WTC11 (cell line): ENCODE measurements at regions not wholly inside any gene's neighbourhood (a gene's known extent, or its start where the extent isn't known, plus 50 kb on each side); places are given as distances from the start of the nearest gene placed in this dataset.

Source experiments
- ATAC-seq: fragments of 200-7000 bp; cut with Tn5 transposase; 2 replicates; pipeline ENCODE4 v1.10.0; 2021; ENCODE audit warnings: mild to moderate bottlenecking, moderate library complexity
- CTCF ChIA-PET: fragments of 300-600 bp; sonication (Branson Sonifier 250); formaldehyde crosslinking; loops from one replicate; lab custom pipeline; 2021; ENCODE audit warnings: antibody characterized with exemption; lab: Charles Lee
- POLR2A ChIA-PET: fragments of 350-600 bp; sonication (Branson Sonifier 250); formaldehyde crosslinking; loops from one replicate; lab custom pipeline; 2021; ENCODE audit warnings: antibody characterized with exemption; lab: Charles Lee
- DNase-seq: peaks from one replicate; pipeline ENCODE4 v3.0.0; 2021; ENCODE audit warnings: low spot score
- H3K27ac Mint-ChIP-seq: 2 replicates; pipeline ENCODE4 v1.8.0; 2021; ENCODE audit warnings: mixed read lengths
- H3K27me3 Mint-ChIP-seq: 2 replicates; pipeline ENCODE4 v1.8.0; 2021; ENCODE audit warnings: low read depth, mild to moderate bottlenecking, moderate library complexity, mixed read lengths
- H3K36me3 Mint-ChIP-seq: 2 replicates; pipeline ENCODE4 v1.8.0; 2021; ENCODE audit warnings: mixed read lengths
- H3K4me1 Mint-ChIP-seq: 2 replicates; pipeline ENCODE4 v1.8.0; 2022; ENCODE audit warnings: mixed read lengths
- H3K4me3 Mint-ChIP-seq: 2 replicates; pipeline ENCODE4 v1.8.0; 2021; ENCODE audit warnings: mild to moderate bottlenecking, moderate library complexity, mixed read lengths
- H3K9me3 Mint-ChIP-seq: 2 replicates; pipeline ENCODE4 v1.8.0; 2021; ENCODE audit warnings: mixed read lengths
- AFF4 ChIP-seq: sonication (generic); formaldehyde crosslinking; IDR thresholded peaks from 2 replicates; pipeline ENCODE4 v1.8.1; 2023; ENCODE audit warnings: mild to moderate bottlenecking, missing genetic modification reagents, borderline replicate concordance
- ATF3 ChIP-seq: sonication (generic); formaldehyde crosslinking; conservative IDR thresholded peaks from 2 replicates; pipeline ENCODE4 v1.8.1; 2022; ENCODE audit warnings: mild to moderate bottlenecking, missing genetic modification reagents
- E2F4 ChIP-seq: sonication (generic); formaldehyde crosslinking; IDR thresholded peaks from 2 replicates; pipeline ENCODE4 v1.8.1; 2022; ENCODE audit warnings: low read depth, mild to moderate bottlenecking, moderate library complexity, missing genetic modification reagents, borderline replicate concordance
- E2F5 ChIP-seq: sonication (generic); formaldehyde crosslinking; IDR thresholded peaks from 2 replicates; pipeline ENCODE4 v1.8.1; 2022; ENCODE audit warnings: mild to moderate bottlenecking, moderate library complexity, missing genetic modification reagents
- FOXK1 ChIP-seq: sonication (generic); formaldehyde crosslinking; IDR thresholded peaks from 2 replicates; pipeline ENCODE4 v1.8.0; 2022; ENCODE audit warnings: mild to moderate bottlenecking, moderate library complexity, missing genetic modification reagents
- IRF1 ChIP-seq: sonication (generic); formaldehyde crosslinking; IDR thresholded peaks from 2 replicates; pipeline ENCODE4 v1.8.0; 2023; ENCODE audit warnings: missing genetic modification reagents
- KAT7 ChIP-seq: sonication (generic); formaldehyde crosslinking; IDR thresholded peaks from 2 replicates; pipeline ENCODE4 v1.8.1; 2023; ENCODE audit warnings: missing genetic modification reagents, mild to moderate bottlenecking, borderline replicate concordance
- MLX ChIP-seq: sonication (generic); formaldehyde crosslinking; IDR thresholded peaks from 2 replicates; pipeline ENCODE4 v1.8.1; 2023; ENCODE audit warnings: mild to moderate bottlenecking, missing genetic modification reagents, moderate library complexity
- MYBL2 ChIP-seq: sonication (generic); formaldehyde crosslinking; IDR thresholded peaks from 2 replicates; pipeline ENCODE4 v1.8.1; 2023; ENCODE audit warnings: mild to moderate bottlenecking, moderate library complexity, missing genetic modification reagents
- NFE2L1 ChIP-seq: sonication (generic); formaldehyde crosslinking; IDR thresholded peaks from 2 replicates; pipeline ENCODE4 v1.8.1; 2023; ENCODE audit warnings: missing genetic modification reagents
- NR3C1 ChIP-seq: sonication (generic); formaldehyde crosslinking; conservative IDR thresholded peaks from 2 replicates; pipeline ENCODE4 v1.8.1; 2023; ENCODE audit warnings: low read depth, mild to moderate bottlenecking, missing genetic modification reagents
- RELA ChIP-seq: sonication (generic); formaldehyde crosslinking; IDR thresholded peaks from 2 replicates; pipeline ENCODE4 v1.8.1; 2022; ENCODE audit warnings: missing genetic modification reagents, mild to moderate bottlenecking, borderline replicate concordance
- RORB ChIP-seq: fragments of 250-450 bp; sonication (Bioruptor Pico); IDR thresholded peaks from 2 replicates; pipeline ENCODE4 v1.9.0; 2021; ENCODE audit warnings: mild to moderate bottlenecking
- USF2 ChIP-seq: sonication (generic); formaldehyde crosslinking; IDR thresholded peaks from 2 replicates; pipeline ENCODE4 v1.8.1; 2023; ENCODE audit warnings: mild to moderate bottlenecking, missing genetic modification reagents, moderate library complexity
- ZBTB21 ChIP-seq: sonication (generic); formaldehyde crosslinking; IDR thresholded peaks from 2 replicates; pipeline ENCODE4 v1.8.1; 2023; ENCODE audit warnings: mild to moderate bottlenecking, missing genetic modification reagents, borderline replicate concordance
- ZNF138 ChIP-seq: sonication (generic); formaldehyde crosslinking; conservative IDR thresholded peaks from 2 replicates; pipeline ENCODE4 v1.8.1; 2022; ENCODE audit warnings: mild to moderate bottlenecking, moderate library complexity, missing genetic modification reagents
- ZNF396 ChIP-seq: fragments of 250-450 bp; sonication (Bioruptor Pico); IDR thresholded peaks from 2 replicates; pipeline ENCODE4 v1.8.0; 2021; ENCODE audit warnings: mild to moderate bottlenecking, moderate library complexity, borderline replicate concordance
- ZNF423 ChIP-seq: fragments of 250-450 bp; sonication (Bioruptor Pico); IDR thresholded peaks from 2 replicates; pipeline ENCODE4 v2.1.2; 2022; ENCODE audit warnings: mild to moderate bottlenecking, moderate library complexity
- ZNF425 ChIP-seq: fragments of 250-450 bp; sonication (Bioruptor Pico); conservative IDR thresholded peaks from 2 replicates; pipeline ENCODE4 v1.9.0; 2021; ENCODE audit warnings: mild to moderate bottlenecking

- H3K4me3 Mint-ChIP-seq: no peak overlapping the region
- no peak for ATAC-seq
- H3K27ac Mint-ChIP-seq: no peak overlapping the region
- TF ChIP-seq MYBL2 (no peak), KAT7 (no peak), NFE2L1 (CRISPR knock-in tag) (no peak), AFF4 (CRISPR knock-in tag) (no peak), RELA (no peak), FOXK1 (no peak), ZNF425 (CRISPR knock-in tag) (no peak), E2F5 (CRISPR knock-in tag) (no peak), USF2 (no peak), RORB (CRISPR knock-in tag) (no peak), ZNF138 (CRISPR knock-in tag) (no peak), ZBTB21 (CRISPR knock-in tag) (no peak), MLX (no peak), IRF1 (CRISPR knock-in tag) (no peak), E2F4 (CRISPR knock-in tag) (no peak), NR3C1 (CRISPR knock-in tag) (no peak), ZNF423 (CRISPR knock-in tag) (no peak), ATF3 (CRISPR knock-in tag) (no peak), ZNF396 (CRISPR knock-in tag) (no peak)
- H3K9me3 Mint-ChIP-seq: peaks cover 5% of the 10 kb centered on the region
- peaks cover 16% of the 10 kb centered on the region for H3K4me1 Mint-ChIP-seq
- POLR2A ChIA-PET: no interaction called here
- CTCF ChIA-PET: no interaction called here
- no peaks in the 10 kb centered on the region for H3K36me3 Mint-ChIP-seq
- H3K27me3 Mint-ChIP-seq: peaks cover 29% of the 10 kb centered on the region
- DNase-seq: no peak
Measured at GRCh38 chr4:57494821-57495220, 384.6 kb upstream of the IGFBP7 start.
